ENCODE measurements at regions not wholly inside any gene's neighbourhood (a gene's known extent, or its start where the extent isn't known, plus 50 kb on each side); places are given as distances from the start of the nearest gene placed in this dataset.

DNA sequence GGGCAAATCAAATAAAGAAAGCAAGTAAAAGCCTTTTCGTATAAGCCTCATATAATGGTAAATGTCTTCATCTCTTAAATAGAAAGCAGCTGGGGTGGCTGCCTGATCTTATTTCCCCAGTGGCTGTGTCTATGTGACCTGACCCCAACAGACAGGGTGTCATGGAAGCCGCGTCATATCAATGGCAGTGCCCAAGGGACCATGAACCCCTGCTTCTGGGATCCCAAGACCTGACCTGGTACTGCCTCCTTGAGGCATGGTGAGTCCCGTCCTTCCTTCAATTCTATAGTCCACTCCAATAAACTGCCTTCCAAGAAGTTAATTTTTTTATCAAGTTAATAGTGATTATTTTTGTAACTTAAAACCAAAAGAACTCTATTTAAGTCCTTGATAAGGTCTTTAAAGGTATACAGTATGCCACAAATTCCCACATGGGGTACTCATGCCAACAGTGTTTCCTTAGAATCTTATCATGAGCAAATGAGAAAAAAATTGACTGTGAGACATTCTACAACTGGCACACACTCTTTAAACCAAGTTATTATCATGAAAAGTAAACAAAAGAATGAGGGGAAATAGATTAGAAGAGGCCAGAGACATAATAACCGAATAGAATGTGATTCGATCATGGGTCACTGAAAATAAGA is 104.6 kb downstream of the ADSS2 start:
- no peak for DNase-seq (ENCODE audit: low read depth in 2 of 2)

DNA sequence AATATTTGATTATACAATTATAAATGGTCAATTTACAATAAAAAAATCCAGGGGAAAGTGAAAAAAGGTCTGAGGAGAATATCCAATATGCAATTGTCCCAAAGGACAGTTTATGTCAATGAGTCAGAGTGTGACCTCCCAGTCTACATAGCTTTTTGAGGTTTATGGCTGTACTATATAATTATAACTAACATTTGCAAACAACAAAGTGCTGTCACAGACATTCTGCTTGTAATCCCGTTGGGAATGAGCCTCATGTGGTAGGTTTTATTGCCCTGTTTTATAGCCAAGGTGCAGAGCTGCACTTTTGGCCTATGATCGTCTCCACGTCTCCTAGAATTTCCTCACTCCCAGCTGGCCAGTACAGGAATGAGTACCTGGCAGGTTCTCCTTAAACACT is 103.8 kb downstream of the ADSS2 start:
- DNase-seq (ENCODE audit: low read depth in 2 of 2), result no peak

DNA sequence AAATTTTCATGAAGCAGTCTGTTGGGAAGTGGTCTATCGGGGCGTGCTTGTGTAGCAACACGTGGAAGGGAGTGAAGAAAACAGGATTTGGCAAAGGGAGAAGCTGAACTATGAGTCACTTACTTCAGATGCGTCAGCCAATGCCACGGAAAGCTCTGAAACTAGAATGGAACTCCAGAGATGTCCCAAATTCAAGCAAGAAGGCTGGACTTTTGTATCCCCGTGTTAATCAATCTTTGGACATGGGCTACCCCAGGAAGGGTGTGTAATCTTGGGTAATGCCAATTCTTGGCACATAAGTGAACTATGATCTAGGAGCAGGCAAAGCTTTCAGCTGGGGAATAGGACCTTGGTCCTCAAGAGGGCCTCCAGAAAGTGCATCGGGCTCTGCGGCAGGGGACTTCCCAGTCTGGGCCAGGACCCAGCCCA is 102.6 kb downstream of the ADSS2 start:
- no peak for DNase-seq (ENCODE audit: low read depth in 2 of 2)

DNA sequence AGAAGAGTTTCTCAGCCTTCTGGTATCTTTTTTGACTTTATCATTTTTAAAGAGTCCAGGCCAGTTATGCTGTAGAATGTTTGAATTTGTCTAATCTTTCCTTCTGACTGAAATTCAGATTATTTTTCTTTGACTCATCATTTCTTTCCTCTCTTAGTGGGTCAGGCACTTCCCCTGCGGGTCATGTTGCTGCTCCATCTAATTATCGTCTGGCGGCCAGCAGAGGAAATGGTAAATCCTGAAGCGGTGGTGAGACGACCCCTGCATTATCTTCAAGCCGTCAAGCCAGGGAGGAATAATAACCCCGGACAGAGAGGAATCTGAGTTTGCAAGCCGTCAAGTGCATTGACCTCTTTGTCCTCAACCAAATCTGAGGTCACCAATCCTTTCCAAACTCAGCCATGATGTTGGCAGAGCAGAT is 102.1 kb downstream of the ADSS2 start:
- no peak for DNase-seq (ENCODE audit: low read depth in 2 of 2)

DNA sequence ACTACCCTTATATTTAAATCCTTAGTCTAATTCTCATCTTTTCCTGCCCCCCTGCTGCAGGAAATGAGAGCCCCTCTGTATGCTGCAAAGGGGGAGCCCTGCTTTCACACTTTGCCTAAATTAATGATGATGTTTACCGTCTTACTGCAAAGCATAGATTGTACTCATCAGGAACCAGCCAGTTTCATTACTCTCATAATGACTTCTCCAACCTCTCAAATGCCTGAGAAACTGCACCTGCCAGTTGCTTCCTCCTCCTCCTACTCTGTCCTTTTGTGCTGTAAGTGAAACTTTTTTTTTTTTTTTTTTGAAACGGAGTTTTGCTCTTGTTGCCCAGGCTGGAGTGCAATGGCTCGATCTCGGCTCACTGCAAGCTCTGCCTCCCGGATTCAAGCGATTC is 101.7 kb downstream of the ADSS2 start:
- DNase-seq (ENCODE audit: low read depth in 2 of 2), result no peak

DNA sequence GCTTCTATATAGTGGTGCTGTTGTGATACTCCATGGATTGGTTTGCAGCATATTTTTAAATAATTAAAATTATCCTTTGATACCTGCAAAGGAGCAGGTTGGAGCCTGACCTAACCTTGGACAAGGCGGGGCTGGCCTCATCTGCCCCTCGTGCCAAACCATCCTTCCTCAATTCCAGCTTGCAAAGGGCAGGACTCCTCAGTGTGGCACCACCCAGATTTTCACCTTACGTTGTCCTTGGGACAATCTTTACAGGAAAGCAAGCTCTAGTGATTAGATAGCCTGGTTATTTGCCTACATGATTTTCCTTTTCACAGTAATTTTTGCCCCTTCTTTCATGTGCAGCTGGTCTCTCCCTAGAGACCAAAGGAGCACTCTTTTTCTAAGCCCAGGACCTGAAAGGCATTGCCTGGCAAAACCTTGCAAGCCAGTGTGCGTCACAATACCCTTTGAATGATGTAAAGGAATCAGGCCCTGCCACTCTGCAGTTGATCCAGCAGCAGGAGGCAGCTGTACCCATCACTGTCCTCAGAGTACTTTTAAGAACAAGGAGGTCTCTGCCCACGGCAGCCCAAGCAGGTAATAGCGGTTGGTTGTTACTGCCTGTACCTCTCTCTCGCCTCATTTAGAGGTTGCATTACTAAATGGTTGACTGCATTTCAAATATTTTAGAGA is 99.4 kb downstream of the ADSS2 start:
- no peak for DNase-seq (ENCODE audit: low read depth in 2 of 2)

DNA sequence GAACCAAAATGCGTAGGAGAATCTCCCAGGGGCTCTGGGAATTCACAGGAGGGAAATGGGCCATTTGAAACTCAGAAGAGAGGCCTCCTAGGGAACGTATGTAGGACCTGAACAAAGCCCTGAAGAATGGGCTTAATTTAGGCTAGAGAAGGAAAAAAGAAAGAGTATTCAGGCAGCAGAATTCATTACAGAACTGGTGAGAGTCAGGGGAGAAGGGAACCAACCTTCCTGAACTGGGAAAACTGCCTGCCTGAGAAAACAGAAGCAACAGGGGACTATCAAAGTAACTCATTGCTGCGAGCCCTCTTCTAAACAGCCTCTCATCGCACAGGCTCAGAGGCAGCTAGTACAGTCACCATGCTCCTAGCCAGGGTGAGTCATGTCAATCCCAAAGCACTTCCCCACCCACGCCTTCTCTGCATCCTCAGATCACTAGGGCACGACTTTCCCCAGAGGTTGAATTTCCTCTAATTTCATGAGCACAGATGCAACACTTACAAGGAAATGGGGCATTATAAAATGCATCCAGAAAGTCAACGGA is 98.1 kb downstream of the ADSS2 start:
- peak in 1 of 2 donors; percentile 31 for DNase-seq (ENCODE audit: low read depth in 2 of 2)

DNA sequence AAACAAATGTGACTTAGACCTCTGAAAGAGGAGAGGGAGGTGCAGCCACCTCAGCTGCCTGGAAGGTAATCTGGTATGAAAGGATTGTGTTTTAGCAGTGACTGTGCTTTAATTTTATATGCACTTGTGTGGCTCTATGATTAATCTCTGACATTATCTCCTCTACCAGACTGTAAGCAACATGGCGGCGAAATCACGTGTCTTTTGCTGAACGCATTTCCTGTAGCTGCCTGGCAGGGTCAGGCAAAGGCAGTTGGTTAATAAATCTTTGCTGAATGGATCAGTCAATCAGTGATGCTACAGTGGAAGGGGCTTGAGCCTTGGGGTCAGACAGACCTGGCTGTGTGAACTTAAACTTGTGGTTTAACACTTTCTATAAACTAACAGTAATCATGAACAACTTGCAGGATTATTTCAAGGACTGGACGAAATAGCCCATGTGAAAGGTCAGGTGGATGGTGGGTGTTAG is 96.9 kb downstream of the ADSS2 start:
- DNase-seq (ENCODE audit: low read depth in 2 of 2), result no peak

DNA sequence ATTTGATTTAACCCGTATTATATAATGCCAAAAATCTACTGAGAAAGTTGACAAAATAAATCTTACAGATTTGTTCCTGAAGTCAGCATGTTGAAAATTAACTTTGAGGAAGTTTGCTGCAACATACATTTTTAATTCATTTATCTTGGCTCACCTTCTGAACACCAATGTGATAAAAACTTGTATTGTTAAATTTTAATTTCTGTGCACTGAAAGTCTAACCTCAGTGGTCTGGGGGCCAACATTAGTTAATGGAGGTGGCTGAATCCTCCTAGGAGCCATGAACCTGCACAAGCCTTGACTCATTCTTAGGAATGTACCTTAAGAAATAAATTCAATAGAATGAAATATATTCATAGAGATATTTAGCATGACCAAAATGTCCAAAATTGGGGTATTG is 95.3 kb downstream of the ADSS2 start:
- no peak for DNase-seq (ENCODE audit: low read depth in 2 of 2)
